WTC11 (cell line): ENCODE measurements at regions not wholly inside any gene's neighbourhood (a gene's known extent, or its start where the extent isn't known, plus 50 kb on each side); places are given as distances from the start of the nearest gene placed in this dataset.

ENCODE experiments used
- CTCF ChIP-seq: fragments of 200-600 bp; IDR thresholded peaks from 2 replicates; pipeline ENCODE4 v1.8.0; 2022; ENCODE audit warnings: antibody characterized with exemption
- JUN ChIP-seq: sonication (generic); formaldehyde crosslinking; IDR thresholded peaks from 2 replicates; pipeline ENCODE4 v1.8.0; 2023; ENCODE audit warnings: mild to moderate bottlenecking, missing genetic modification reagents
- ZNF423 ChIP-seq: fragments of 250-450 bp; sonication (Bioruptor Pico); IDR thresholded peaks from 2 replicates; pipeline ENCODE4 v2.1.2; 2022; ENCODE audit warnings: mild to moderate bottlenecking, moderate library complexity

GRCh38 chr18:22318745-22319407, 98.8 kb downstream of the CTAGE1 start:
- TF ChIP-seq CTCF (no peak), ZNF423 (CRISPR knock-in tag) (no peak), JUN (CRISPR knock-in tag) (no peak)
